ENCODE measurements at regions not wholly inside any gene's neighbourhood (a gene's known extent, or its start where the extent isn't known, plus 50 kb on each side); places are given as distances from the start of the nearest gene placed in this dataset.

- no peak for DNase-seq
Observed at GRCh38 chr20:61086031-61086430, 166.0 kb upstream of the CDH4 start.

GRCh38 chr20:61090541-61090940 lies 161.5 kb upstream of the CDH4 start:
- TF ChIP-seq, protein P1, sequence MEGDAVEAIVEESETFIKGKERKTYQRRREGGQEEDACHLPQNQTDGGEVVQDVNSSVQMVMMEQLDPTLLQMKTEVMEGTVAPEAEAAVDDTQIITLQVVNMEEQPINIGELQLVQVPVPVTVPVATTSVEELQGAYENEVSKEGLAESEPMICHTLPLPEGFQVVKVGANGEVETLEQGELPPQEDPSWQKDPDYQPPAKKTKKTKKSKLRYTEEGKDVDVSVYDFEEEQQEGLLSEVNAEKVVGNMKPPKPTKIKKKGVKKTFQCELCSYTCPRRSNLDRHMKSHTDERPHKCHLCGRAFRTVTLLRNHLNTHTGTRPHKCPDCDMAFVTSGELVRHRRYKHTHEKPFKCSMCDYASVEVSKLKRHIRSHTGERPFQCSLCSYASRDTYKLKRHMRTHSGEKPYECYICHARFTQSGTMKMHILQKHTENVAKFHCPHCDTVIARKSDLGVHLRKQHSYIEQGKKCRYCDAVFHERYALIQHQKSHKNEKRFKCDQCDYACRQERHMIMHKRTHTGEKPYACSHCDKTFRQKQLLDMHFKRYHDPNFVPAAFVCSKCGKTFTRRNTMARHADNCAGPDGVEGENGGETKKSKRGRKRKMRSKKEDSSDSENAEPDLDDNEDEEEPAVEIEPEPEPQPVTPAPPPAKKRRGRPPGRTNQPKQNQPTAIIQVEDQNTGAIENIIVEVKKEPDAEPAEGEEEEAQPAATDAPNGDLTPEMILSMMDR (IDR thresholded peaks at IDR 0.05; ENCODE audit: low read depth, low read length, missing control alignments) = no peak
- no peak overlapping the region for H3K27ac ChIP-seq
- no peaks in the 10 kb centered on the region for H3K27me3 ChIP-seq (replicated peaks)
- H3K4me3 ChIP-seq (ENCODE audit: low read depth, low read length) = no peak overlapping the region
- no peaks in the 10 kb centered on the region for H3K36me3 ChIP-seq (replicated peaks)
- no peak for DNase-seq
- in situ Hi-C loops (cut with HindIII; ENCODE audit: low pct_ligation_motif_present, low sequenced_read_pairs) = no loop called here

More at GRCh38 chr20:61086031-61086430, 166.0 kb upstream of the CDH4 start:
- Histone ChIP-seq H3K27ac (no peak overlapping the region), H3K4me3 (ENCODE audit: low read depth, low read length) (no peak overlapping the region), H3K36me3 (replicated peaks) (no peaks in the 10 kb centered on the region), H3K27me3 (replicated peaks) (no peaks in the 10 kb centered on the region)
- in situ Hi-C loops (cut with HindIII; ENCODE audit: low pct_ligation_motif_present, low sequenced_read_pairs) = no loop called here
- TF ChIP-seq, protein P1 (IDR thresholded peaks at IDR 0.05; ENCODE audit: low read depth, low read length, missing control alignments) = no peak

GRCh38 chr20:61092251-61092650 lies 159.8 kb upstream of the CDH4 start:
- no peak overlapping the region for H3K27ac ChIP-seq
- no peak overlapping the region for H3K4me3 ChIP-seq (ENCODE audit: low read depth, low read length)
- H3K36me3 ChIP-seq (replicated peaks) = no peaks in the 10 kb centered on the region
- no peak for DNase-seq
- in situ Hi-C loops (cut with HindIII; ENCODE audit: low pct_ligation_motif_present, low sequenced_read_pairs) = no loop called here
- TF ChIP-seq, protein P1 (IDR thresholded peaks at IDR 0.05; ENCODE audit: low read depth, low read length, missing control alignments) = no peak
- no peaks in the 10 kb centered on the region for H3K27me3 ChIP-seq (replicated peaks)

DNA sequence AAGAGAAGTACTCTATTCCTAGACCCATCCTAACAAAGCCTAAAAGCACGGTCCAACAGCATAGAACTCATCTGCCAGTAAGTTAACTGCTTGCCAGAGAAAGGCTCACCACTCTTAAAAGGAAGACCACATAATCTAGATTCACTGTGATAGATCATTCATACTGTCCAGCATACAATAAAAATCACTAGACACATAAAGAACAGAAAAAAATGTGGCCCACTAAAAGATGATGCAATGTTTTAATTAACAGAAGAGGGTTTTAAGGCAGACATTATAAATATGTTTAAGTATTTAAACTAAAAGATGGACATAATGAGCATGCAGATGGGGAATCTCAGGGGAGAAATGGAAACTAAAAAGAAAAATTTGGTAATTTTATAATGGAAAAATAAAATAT lies 157.5 kb upstream of the CDH4 start:
- Histone ChIP-seq H3K36me3 (replicated peaks) (no peaks in the 10 kb centered on the region), H3K27me3 (replicated peaks) (no peaks in the 10 kb centered on the region), H3K27ac (no peak overlapping the region), H3K4me3 (ENCODE audit: low read depth, low read length) (no peak overlapping the region)
- in situ Hi-C loops (cut with HindIII; ENCODE audit: low pct_ligation_motif_present, low sequenced_read_pairs) = no loop called here
- no peak for DNase-seq
- TF ChIP-seq, protein P1 (IDR thresholded peaks at IDR 0.05; ENCODE audit: low read depth, low read length, missing control alignments) = no peak

GRCh38 chr20:61096463-61096862 lies 155.6 kb upstream of the CDH4 start:
- TF ChIP-seq, protein P1 (IDR thresholded peaks at IDR 0.05; ENCODE audit: low read depth, low read length, missing control alignments) = no peak

GRCh38 chr20:61099806-61100205 lies 152.3 kb upstream of the CDH4 start:
- Histone ChIP-seq H3K4me3 (ENCODE audit: low read depth, low read length) (no peak overlapping the region), H3K36me3 (replicated peaks) (no peaks in the 10 kb centered on the region), H3K27ac (no peak overlapping the region), H3K27me3 (replicated peaks) (no peaks in the 10 kb centered on the region)
- no peak for DNase-seq
- TF ChIP-seq, protein P1 (IDR thresholded peaks at IDR 0.05; ENCODE audit: low read depth, low read length, missing control alignments) = no peak
- in situ Hi-C loops (cut with HindIII; ENCODE audit: low pct_ligation_motif_present, low sequenced_read_pairs) = no loop called here

More at GRCh38 chr20:61096463-61096862, 155.6 kb upstream of the CDH4 start:
- no peaks in the 10 kb centered on the region for H3K27me3 ChIP-seq (replicated peaks)
- in situ Hi-C loops (cut with HindIII; ENCODE audit: low pct_ligation_motif_present, low sequenced_read_pairs) = no loop called here
- no peaks in the 10 kb centered on the region for H3K36me3 ChIP-seq (replicated peaks)
- H3K4me3 ChIP-seq (ENCODE audit: low read depth, low read length) = no peak overlapping the region
- no peak overlapping the region for H3K27ac ChIP-seq
- DNase-seq = no peak
